SU-DHL-6 (cell line): ENCODE measurements at regions not wholly inside any gene's neighbourhood (a gene's known extent, or its start where the extent isn't known, plus 50 kb on each side); places are given as distances from the start of the nearest gene placed in this dataset.
"Not testable (repeated sequence)": the region's sequence is repeated elsewhere in the genome, so short reads cannot be mapped to it uniquely, and the experiment has no call there.

Experiments
- H2AFZ ChIP-seq: fragments of 200-600 bp; sonication (generic); 2 replicates; pipeline ENCODE4 v1.6.1; 2014; ENCODE audit warnings: low read depth, mild to moderate bottlenecking, moderate library complexity, mixed read lengths, antibody characterized with exemption, low read length; ENCODE audit not compliant: severe bottlenecking
- H3F3A ChIP-seq: fragments of 200-600 bp; shearing (Covaris generic); 2 replicates; pipeline ENCODE4 v1.6.0; 2016; ENCODE audit warnings: antibody characterized with exemption, mild to moderate bottlenecking; ENCODE audit not compliant: insufficient read depth
- H3K27ac ChIP-seq: fragments of 200-600 bp; sonication (generic); 2 replicates; pipeline ENCODE4 v1.5.1; 2016; ENCODE audit warnings: low read depth, mild to moderate bottlenecking, low read length, moderate library complexity, mixed read lengths
- H3K27me3 ChIP-seq: fragments of 200-600 bp; sonication (generic), shearing (Covaris generic); 2 replicates; pipeline ENCODE4 v1.6.0; 2014; ENCODE audit warnings: mild to moderate bottlenecking, low read length
- H3K36me3 ChIP-seq: fragments of 200-600 bp; sonication (generic); 2 replicates; pipeline ENCODE4 v1.6.1; 2014; ENCODE audit warnings: mild to moderate bottlenecking, low read length, mixed read lengths
- H3K4me2 ChIP-seq: fragments of 300-600, 200-600 bp; shearing (Covaris generic), sonication (generic); 2 replicates; pipeline ENCODE4 v1.6.0; 2014; ENCODE audit warnings: low read length, low read depth, mild to moderate bottlenecking; ENCODE audit not compliant: poor library complexity, severe bottlenecking
- H3K4me3 ChIP-seq: fragments of 200-600 bp; sonication (generic); 2 replicates; pipeline ENCODE4 v1.5.1; 2014; ENCODE audit warnings: antibody characterized with exemption, low read length, mild to moderate bottlenecking, mixed read lengths; ENCODE audit not compliant: insufficient read depth, poor library complexity, severe bottlenecking
- H3K79me2 ChIP-seq: fragments of 200-600 bp; sonication (generic); 2 replicates; pipeline ENCODE4 v1.6.1; 2014; ENCODE audit warnings: mild to moderate bottlenecking, low read length, moderate library complexity; ENCODE audit not compliant: insufficient read depth
- H3K9ac ChIP-seq: fragments of 200-600 bp; sonication (generic); 2 replicates; pipeline ENCODE4 v1.7.0; 2014; ENCODE audit warnings: mild to moderate bottlenecking, low read length
- H3K9me2 ChIP-seq: fragments of 200-600 bp; sonication (generic); replicated peaks from 2 replicates; pipeline ENCODE4 v1.6.1; 2014; ENCODE audit warnings: low read length; ENCODE audit not compliant: insufficient read depth
- H3K9me3 ChIP-seq: fragments of 200-600 bp; sonication (generic); 2 replicates; pipeline ENCODE4 v1.6.1; 2014; ENCODE audit warnings: low read length, mixed read lengths; ENCODE audit not compliant: insufficient read depth
- H4K20me1 ChIP-seq: fragments of 200-600 bp; sonication (generic); 2 replicates; pipeline ENCODE4 v1.6.1; 2014; ENCODE audit warnings: low read depth, mild to moderate bottlenecking, antibody characterized with exemption, low read length, moderate library complexity, mixed read lengths
- CTCF ChIP-seq: fragments of 200-600 bp; sonication (generic); IDR thresholded peaks from one replicate; pipeline ENCODE4 v1.5.1; 2017; ENCODE audit warnings: antibody characterized with exemption, mild to moderate bottlenecking, low read length, moderate library complexity; ENCODE audit not compliant: insufficient read depth, poor library complexity, severe bottlenecking
- EZH2phosphoT487 ChIP-seq: fragments of 200-600 bp; sonication (generic), shearing (Covaris generic); conservative IDR thresholded peaks from 2 replicates; pipeline ENCODE4 v1.6.1; 2018; ENCODE audit warnings: mild to moderate bottlenecking, antibody characterized with exemption, low read length, moderate library complexity, mixed read lengths

DNA sequence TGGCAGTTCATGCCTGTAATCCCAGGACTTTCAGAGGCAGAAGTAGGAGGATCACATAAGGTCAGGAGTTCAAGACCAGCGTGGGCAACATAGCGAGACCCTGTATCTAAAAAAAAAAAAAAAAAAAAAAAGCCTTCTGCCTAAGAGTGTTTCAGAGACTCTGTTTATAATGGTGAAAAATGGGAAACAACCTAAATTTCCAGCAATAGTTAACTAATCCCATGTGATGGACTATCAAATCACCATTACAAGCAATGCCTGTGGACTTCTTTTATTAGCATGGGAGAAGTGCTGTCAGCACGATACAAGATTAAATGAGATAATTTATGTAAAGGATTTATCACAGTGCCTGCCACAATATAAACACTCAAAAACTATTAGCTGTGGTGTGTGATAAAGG lies 67.5 kb upstream of the CUX1 start:
- Histone ChIP-seq H3K27ac (no peak overlapping the region), H3K36me3 (no peaks in the 10 kb centered on the region), H3K4me2 (no peak overlapping the region), H3K9ac (no peak overlapping the region), H3K4me3 (no peak overlapping the region), H3K27me3 (0 out of 2 replicates have a peak, but pooled peaks cover 2% of the 10 kb centered on the region), H3K9me2 (no peaks in the 10 kb centered on the region), H2AFZ (no peak overlapping the region), H3K79me2 (no peaks in the 10 kb centered on the region), H3F3A (0 out of 2 replicates have a peak, but pooled peaks cover 4% of the 10 kb centered on the region), H3K9me3 (no peaks in the 10 kb centered on the region), H4K20me1 (no peaks in the 10 kb centered on the region)
- no peak for TF ChIP-seq EZH2phosphoT487

- Histone ChIP-seq H3K79me2 (no peaks in the 10 kb centered on the region), H3K27me3 (0 out of 2 replicates have a peak, but pooled peaks cover 2% of the 10 kb centered on the region), H4K20me1 (no peaks in the 10 kb centered on the region), H3K9ac (no peak overlapping the region), H3K9me3 (no peaks in the 10 kb centered on the region), H3K4me3 (no peak overlapping the region), H3K9me2 (no peaks in the 10 kb centered on the region), H3F3A (no peaks in the 10 kb centered on the region), H2AFZ (no peak overlapping the region), H3K36me3 (no peaks in the 10 kb centered on the region), H3K4me2 (no peak overlapping the region), H3K27ac (no peak overlapping the region)
- TF ChIP-seq EZH2phosphoT487 = no peak
- no peak for TF ChIP-seq CTCF
Observed at GRCh38 chr7:101753316-101753715, 64.1 kb upstream of the CUX1 start.

- Histone ChIP-seq H3K9me3 (no peaks in the 10 kb centered on the region), H3K36me3 (no peaks in the 10 kb centered on the region), H3K79me2 (no peaks in the 10 kb centered on the region), H3F3A (no peaks in the 10 kb centered on the region), H2AFZ (no peak overlapping the region), H3K4me3 (no peak overlapping the region), H3K27me3 (0 out of 2 replicates have a peak, but pooled peaks cover 2% of the 10 kb centered on the region), H3K4me2 (no peak overlapping the region), H3K9me2 (no peaks in the 10 kb centered on the region), H3K9ac (no peak overlapping the region), H3K27ac (no peak overlapping the region), H4K20me1 (no peaks in the 10 kb centered on the region)
- TF ChIP-seq CTCF (no peak), EZH2phosphoT487 (no peak)
Observed at GRCh38 chr7:101754424-101755159, 62.8 kb upstream of the CUX1 start.

DNA sequence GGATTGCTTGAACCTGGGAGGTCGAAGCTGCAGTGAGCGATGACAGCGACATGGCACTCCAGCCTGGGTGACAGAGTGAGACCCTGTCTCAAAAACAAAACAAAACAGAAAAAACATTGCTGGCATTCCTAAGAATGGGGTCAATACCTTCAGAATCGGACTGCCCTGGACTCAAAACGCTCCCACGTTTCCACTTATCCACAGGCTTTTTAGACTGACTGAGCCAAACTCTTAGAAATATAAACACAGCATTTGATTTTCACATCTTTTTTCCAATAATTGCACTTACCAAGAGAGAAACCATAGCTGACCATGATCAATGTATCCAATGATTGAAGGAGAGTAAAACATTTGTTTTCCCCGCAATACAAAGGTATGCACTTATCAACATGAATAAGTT lies 59.5 kb upstream of the CUX1 start:
- Histone ChIP-seq H3K4me3 (no peak overlapping the region), H3K79me2 (no peaks in the 10 kb centered on the region), H3K27ac (no peak overlapping the region), H3K9me3 (no peaks in the 10 kb centered on the region), H4K20me1 (no peaks in the 10 kb centered on the region), H3K27me3 (no peaks in the 10 kb centered on the region), H3K9ac (no peak overlapping the region), H3K9me2 (no peaks in the 10 kb centered on the region), H3F3A (no peaks in the 10 kb centered on the region), H3K36me3 (no peaks in the 10 kb centered on the region), H3K4me2 (no peak overlapping the region), H2AFZ (no peak overlapping the region)
- TF ChIP-seq CTCF (no peak), EZH2phosphoT487 (no peak)

DNA sequence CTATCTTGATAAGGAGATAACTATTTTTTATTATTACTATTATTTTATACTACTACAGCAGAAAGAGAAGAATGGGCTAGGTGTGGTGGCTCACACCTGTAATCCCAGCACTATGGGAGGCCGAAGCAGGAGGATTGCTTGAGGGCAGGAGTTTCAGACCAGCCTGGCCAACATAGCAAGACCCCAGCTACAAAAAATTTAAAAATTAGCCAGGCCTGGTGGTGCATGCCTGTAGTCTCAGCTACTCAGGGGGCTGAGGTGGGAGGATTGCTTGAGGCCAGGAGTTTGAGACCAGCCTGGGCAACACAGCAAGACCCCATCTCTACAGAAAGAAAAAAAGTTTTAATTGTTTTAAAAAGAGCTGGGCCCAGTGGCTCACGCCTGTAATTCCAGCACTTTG lies 58.9 kb upstream of the CUX1 start:
- H3K36me3 ChIP-seq, H3K27me3 ChIP-seq, H3K9me2 ChIP-seq, H3K9me3 ChIP-seq, H3K4me3 ChIP-seq, H3K27ac ChIP-seq, H2AFZ ChIP-seq, H3K79me2 ChIP-seq, H3F3A ChIP-seq, H3K4me2 ChIP-seq, H3K9ac ChIP-seq, H4K20me1 ChIP-seq: not testable (repeated sequence)
